ENCODE measurements at regions not wholly inside any gene's neighbourhood (a gene's known extent, or its start where the extent isn't known, plus 50 kb on each side); places are given as distances from the start of the nearest gene placed in this dataset.

DNA sequence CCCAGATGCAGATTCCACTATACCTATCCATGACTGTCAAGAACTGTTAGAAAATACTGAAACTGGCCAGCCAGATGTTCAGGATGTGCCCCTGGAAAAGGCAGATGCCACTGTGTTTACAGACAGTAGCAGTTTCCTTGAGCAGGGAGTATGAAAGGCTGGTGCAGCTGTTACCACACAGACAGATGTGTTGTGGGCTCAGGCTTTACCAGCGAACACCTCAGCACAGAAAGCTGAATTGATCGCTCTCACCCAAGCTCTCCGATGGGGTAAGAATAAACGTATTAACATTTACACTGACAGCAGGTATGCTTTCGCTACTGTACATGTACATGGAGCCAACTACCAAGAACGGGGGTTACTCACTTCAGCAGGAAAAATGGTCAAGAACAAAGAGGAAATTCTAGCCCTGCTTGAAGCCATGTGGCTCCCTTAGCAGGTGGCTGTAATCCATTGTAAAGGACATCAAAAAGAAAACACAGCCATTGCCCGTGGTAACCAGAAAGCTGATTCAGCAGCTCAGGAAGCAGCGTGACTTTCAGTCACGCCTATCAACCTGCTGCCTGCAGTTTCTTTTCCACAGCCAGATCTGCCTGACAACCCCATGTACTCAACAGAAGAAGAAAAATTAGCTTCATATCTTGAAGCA is 459.7 kb upstream of the HTR1E start:
- peak; percentile 13 for DNase-seq (ENCODE audit: low read depth, low spot score)
- Histone ChIP-seq H3K27me3 (ENCODE audit: insufficient read depth, insufficient read length) (no peaks in the 10 kb centered on the region), H3K36me3 (ENCODE audit: insufficient read depth, insufficient read length, low read length) (no peaks in the 10 kb centered on the region), H3K9ac (ENCODE audit: insufficient read length, low read depth) (no peak overlapping the region), H3K4me3 (ENCODE audit: insufficient read length, low read depth) (no peak overlapping the region), H3K9me3 (ENCODE audit: insufficient read depth, low read length) (no peaks in the 10 kb centered on the region), H3K4me1 (ENCODE audit: insufficient read depth, insufficient read length) (no peaks in the 10 kb centered on the region)
- TF ChIP-seq SUZ12 (IDR thresholded peaks at IDR 0.05; ENCODE audit: extremely low read depth, insufficient read depth, insufficient read length) (no peak), ZNF274 (IDR thresholded peaks at IDR 0.05; ENCODE audit: low read depth, low read length) (no peak), YY1 (IDR thresholded peaks at IDR 0.05; ENCODE audit: insufficient read depth, insufficient read length) (no peak)

DNA sequence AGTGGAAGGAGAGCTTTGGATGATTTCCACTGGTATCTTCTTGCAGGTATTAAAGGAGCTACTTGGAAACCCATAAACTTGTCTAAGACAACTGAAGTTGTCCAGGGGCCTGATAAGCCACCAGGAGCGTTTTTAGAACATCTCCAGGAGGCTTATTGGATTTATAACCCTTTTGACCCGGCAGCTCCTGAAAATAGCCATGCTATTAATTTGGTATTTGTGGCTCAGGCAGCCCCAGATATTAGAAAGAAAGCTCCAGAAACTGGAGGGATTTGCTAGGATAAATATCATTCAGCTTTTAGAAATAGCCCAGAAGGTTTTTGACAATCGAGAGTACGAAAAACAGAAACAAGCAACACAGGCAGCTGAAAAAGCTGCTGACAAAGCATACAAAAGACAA is 461.0 kb upstream of the HTR1E start:
- TF ChIP-seq SUZ12 (IDR thresholded peaks at IDR 0.05; ENCODE audit: extremely low read depth, insufficient read depth, insufficient read length) (no peak), YY1 (IDR thresholded peaks at IDR 0.05; ENCODE audit: insufficient read depth, insufficient read length) (no peak), ZNF274 (IDR thresholded peaks at IDR 0.05; ENCODE audit: low read depth, low read length) (no peak)
- no peaks in the 10 kb centered on the region for H3K27me3 ChIP-seq (ENCODE audit: insufficient read depth, insufficient read length)
- H3K36me3 ChIP-seq (ENCODE audit: insufficient read depth, insufficient read length, low read length) = no peaks in the 10 kb centered on the region
- no peak for DNase-seq (ENCODE audit: low read depth, low spot score)
- no peaks in the 10 kb centered on the region for H3K4me1 ChIP-seq (ENCODE audit: insufficient read depth, insufficient read length)
- no peak overlapping the region for H3K4me3 ChIP-seq (ENCODE audit: insufficient read length, low read depth)
- no peak overlapping the region for H3K9ac ChIP-seq (ENCODE audit: insufficient read length, low read depth)
- H3K9me3 ChIP-seq (ENCODE audit: insufficient read depth, low read length) = no peaks in the 10 kb centered on the region

DNA sequence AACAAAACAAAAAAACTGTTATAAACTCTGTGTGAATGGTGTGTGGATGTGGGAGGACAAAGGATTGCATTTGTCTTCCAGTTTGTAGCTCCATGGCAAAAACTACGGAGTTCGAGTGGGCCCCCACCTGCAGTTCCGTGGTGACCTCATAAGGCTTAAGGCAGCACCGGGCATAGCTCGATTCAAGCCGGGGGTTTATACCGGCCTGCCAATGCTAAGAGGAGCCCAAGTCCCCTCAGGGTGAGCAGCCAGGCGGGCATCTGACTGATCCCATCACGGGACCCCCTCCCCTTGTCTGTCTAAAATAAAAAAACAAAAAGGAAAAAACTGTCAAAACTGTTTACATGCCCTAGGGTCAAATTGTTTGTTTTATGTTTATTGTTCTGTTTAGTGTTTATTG is 463.2 kb upstream of the HTR1E start:
- Histone ChIP-seq H3K36me3 (ENCODE audit: insufficient read depth, insufficient read length, low read length) (no peaks in the 10 kb centered on the region), H3K9ac (ENCODE audit: insufficient read length, low read depth) (no peak overlapping the region), H3K27me3 (ENCODE audit: insufficient read depth, insufficient read length) (no peaks in the 10 kb centered on the region), H3K9me3 (ENCODE audit: insufficient read depth, low read length) (no peaks in the 10 kb centered on the region), H3K4me1 (ENCODE audit: insufficient read depth, insufficient read length) (no peaks in the 10 kb centered on the region), H3K4me3 (ENCODE audit: insufficient read length, low read depth) (no peak overlapping the region)
- no peak for DNase-seq (ENCODE audit: low read depth, low spot score)
- TF ChIP-seq SUZ12 (IDR thresholded peaks at IDR 0.05; ENCODE audit: extremely low read depth, insufficient read depth, insufficient read length) (no peak), YY1 (IDR thresholded peaks at IDR 0.05; ENCODE audit: insufficient read depth, insufficient read length) (no peak), ZNF274 (IDR thresholded peaks at IDR 0.05; ENCODE audit: low read depth, low read length) (no peak)

DNA sequence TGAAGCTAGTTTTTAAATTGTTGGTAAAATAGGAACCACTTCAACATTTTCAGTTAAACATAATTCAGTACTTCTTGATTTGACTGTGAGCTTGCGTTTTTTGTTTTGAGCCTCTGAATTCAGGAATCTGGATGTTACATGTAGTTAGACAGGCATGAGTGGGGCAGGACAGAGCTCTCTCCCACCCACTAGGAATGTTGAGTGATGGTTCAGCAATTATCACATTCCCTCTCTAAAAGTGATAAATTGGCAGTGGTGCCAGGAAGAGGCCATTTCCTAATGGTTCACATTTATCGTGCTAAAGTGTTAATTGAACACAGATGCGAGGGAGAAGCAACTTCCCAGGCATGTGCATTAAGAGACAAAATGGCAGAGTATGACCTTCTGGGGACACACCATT is 465.5 kb upstream of the HTR1E start:
- DNase-seq (ENCODE audit: low read depth, low spot score) = no peak
- H3K9me3 ChIP-seq (ENCODE audit: insufficient read depth, low read length) = no peaks in the 10 kb centered on the region
- H3K4me1 ChIP-seq (ENCODE audit: insufficient read depth, insufficient read length) = no peaks in the 10 kb centered on the region
- TF ChIP-seq YY1 (IDR thresholded peaks at IDR 0.05; ENCODE audit: insufficient read depth, insufficient read length) (no peak), ZNF274 (IDR thresholded peaks at IDR 0.05; ENCODE audit: low read depth, low read length) (no peak), SUZ12 (IDR thresholded peaks at IDR 0.05; ENCODE audit: extremely low read depth, insufficient read depth, insufficient read length) (no peak)
- H3K4me3 ChIP-seq (ENCODE audit: insufficient read length, low read depth) = no peak overlapping the region
- no peaks in the 10 kb centered on the region for H3K27me3 ChIP-seq (ENCODE audit: insufficient read depth, insufficient read length)
- no peaks in the 10 kb centered on the region for H3K36me3 ChIP-seq (ENCODE audit: insufficient read depth, insufficient read length, low read length)
- no peak overlapping the region for H3K9ac ChIP-seq (ENCODE audit: insufficient read length, low read depth)

DNA sequence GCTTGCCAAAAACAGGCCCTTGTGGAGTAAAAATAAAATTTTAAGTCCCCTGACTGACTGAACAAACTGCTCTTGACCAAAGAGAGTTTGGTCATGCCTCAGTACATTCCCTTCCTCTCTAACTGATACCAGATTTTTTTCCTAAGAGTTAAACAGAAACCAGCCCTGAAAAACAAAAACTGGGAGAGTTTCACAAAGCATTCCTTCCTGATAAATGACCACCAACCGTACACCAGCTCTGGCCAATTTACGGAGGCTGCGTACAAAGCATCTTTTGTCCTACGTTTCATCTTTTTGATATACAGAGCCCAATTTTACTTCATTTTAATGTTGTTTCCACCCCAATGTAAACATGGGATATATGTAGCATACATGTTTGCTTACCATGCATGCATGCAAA is 477.4 kb upstream of the HTR1E start:
- no peak for DNase-seq (ENCODE audit: low read depth, low spot score)
- no peak for TF ChIP-seq YY1 (IDR thresholded peaks at IDR 0.05; ENCODE audit: insufficient read depth, insufficient read length)
- H3K4me1 ChIP-seq (ENCODE audit: insufficient read depth, insufficient read length) = no peaks in the 10 kb centered on the region
- no peak overlapping the region for H3K4me3 ChIP-seq (ENCODE audit: insufficient read length, low read depth)
- no peak overlapping the region for H3K9ac ChIP-seq (ENCODE audit: insufficient read length, low read depth)
- H3K9me3 ChIP-seq (ENCODE audit: insufficient read depth, low read length) = no peaks in the 10 kb centered on the region
- no peaks in the 10 kb centered on the region for H3K27me3 ChIP-seq (ENCODE audit: insufficient read depth, insufficient read length)
- H3K36me3 ChIP-seq (ENCODE audit: insufficient read depth, insufficient read length, low read length) = no peaks in the 10 kb centered on the region

DNA sequence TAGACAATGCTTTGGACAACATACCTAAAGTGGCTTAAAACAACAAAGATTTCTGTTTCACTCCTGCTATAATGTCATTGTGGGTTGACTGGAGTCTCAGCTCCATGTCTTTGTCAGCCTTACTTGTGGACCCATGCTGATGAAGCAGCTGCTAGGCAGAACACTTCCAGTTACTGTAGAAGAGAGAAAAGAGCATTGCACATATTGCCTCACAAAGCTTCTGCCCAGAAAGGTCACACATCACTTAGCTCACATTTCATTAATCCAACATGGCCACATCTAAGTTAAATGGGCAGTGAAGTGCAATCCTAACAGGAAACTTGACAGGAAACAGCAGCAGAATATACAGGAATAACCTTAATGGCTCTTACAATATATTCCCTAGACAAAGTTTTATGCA is 480.5 kb upstream of the HTR1E start:
- Histone ChIP-seq H3K36me3 (ENCODE audit: insufficient read depth, insufficient read length, low read length) (no peaks in the 10 kb centered on the region), H3K9me3 (ENCODE audit: insufficient read depth, low read length) (peaks cover 15% of the 10 kb centered on the region; the same call in 1 of the 2 replicates), H3K9ac (ENCODE audit: insufficient read length, low read depth) (no peak overlapping the region), H3K4me3 (ENCODE audit: insufficient read length, low read depth) (no peak overlapping the region), H3K4me1 (ENCODE audit: insufficient read depth, insufficient read length) (no peaks in the 10 kb centered on the region), H3K27me3 (ENCODE audit: insufficient read depth, insufficient read length) (no peaks in the 10 kb centered on the region)
- DNase-seq (ENCODE audit: low read depth, low spot score) = no peak
- TF ChIP-seq SUZ12 (IDR thresholded peaks at IDR 0.05; ENCODE audit: extremely low read depth, insufficient read depth, insufficient read length) (no peak), ZNF274 (IDR thresholded peaks at IDR 0.05; ENCODE audit: low read depth, low read length) (no peak), YY1 (IDR thresholded peaks at IDR 0.05; ENCODE audit: insufficient read depth, insufficient read length) (no peak)

DNA sequence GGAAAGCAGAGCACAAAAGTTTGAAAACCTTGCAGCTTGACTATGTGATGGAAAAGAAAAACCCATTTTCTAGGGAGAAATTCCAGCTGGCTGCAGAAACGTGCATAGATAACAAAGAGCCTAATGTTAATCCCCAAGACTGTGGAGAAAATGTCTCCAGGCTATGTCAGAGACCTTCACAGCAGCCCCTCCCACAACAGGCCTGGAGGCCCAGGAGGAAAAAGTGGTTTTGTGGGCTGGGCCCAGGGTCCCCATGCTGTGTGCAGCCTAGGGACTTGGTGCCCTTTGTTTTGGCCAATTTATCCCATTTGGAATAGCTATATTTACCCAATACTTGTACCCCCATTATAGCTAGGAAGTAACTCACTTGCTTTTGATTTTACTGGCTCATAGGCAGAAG is 484.1 kb upstream of the HTR1E start:
- no peak for DNase-seq (ENCODE audit: low read depth, low spot score)
- H3K27me3 ChIP-seq (ENCODE audit: insufficient read depth, insufficient read length) = no peaks in the 10 kb centered on the region
- no peak for TF ChIP-seq YY1 (IDR thresholded peaks at IDR 0.05; ENCODE audit: insufficient read depth, insufficient read length)
- no peak overlapping the region for H3K4me3 ChIP-seq (ENCODE audit: insufficient read length, low read depth)
- no peaks in the 10 kb centered on the region for H3K36me3 ChIP-seq (ENCODE audit: insufficient read depth, insufficient read length, low read length)
- H3K4me1 ChIP-seq (ENCODE audit: insufficient read depth, insufficient read length) = no peaks in the 10 kb centered on the region
- H3K9ac ChIP-seq (ENCODE audit: insufficient read length, low read depth) = no peak overlapping the region
- peaks cover 15% of the 10 kb centered on the region; the same call in 1 of the 2 replicates for H3K9me3 ChIP-seq (ENCODE audit: insufficient read depth, low read length)

DNA sequence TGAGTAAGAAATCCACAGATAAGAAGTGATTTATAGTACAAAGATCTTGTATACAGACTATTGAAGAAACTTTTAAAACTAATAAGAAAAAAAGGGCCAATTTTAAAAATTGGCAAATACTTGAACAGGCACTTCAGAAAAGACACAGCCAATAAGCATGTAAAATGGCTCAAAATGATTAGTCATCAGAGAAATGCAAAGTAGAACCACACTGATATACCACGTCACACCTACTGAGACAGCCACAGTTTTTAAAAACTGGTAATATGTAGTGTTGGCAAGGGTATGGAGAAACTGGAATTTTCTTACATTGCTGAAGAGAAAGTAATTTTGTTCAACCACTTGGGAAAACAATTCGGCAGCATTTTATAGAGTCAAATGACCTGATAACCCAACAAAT is 488.9 kb upstream of the HTR1E start:
- no peak for DNase-seq (ENCODE audit: low read depth, low spot score)
- Histone ChIP-seq H3K9ac (ENCODE audit: insufficient read length, low read depth) (no peak overlapping the region), H3K9me3 (ENCODE audit: insufficient read depth, low read length) (peaks cover 6% of the 10 kb centered on the region; the same call in 1 of the 2 replicates), H3K4me3 (ENCODE audit: insufficient read length, low read depth) (no peak overlapping the region), H3K27me3 (ENCODE audit: insufficient read depth, insufficient read length) (no peaks in the 10 kb centered on the region), H3K36me3 (ENCODE audit: insufficient read depth, insufficient read length, low read length) (no peaks in the 10 kb centered on the region), H3K4me1 (ENCODE audit: insufficient read depth, insufficient read length) (no peaks in the 10 kb centered on the region)
- TF ChIP-seq ZNF274 (IDR thresholded peaks at IDR 0.05; ENCODE audit: low read depth, low read length) = no peak
- TF ChIP-seq SUZ12 (IDR thresholded peaks at IDR 0.05; ENCODE audit: extremely low read depth, insufficient read depth, insufficient read length) = no peak
- TF ChIP-seq YY1 (IDR thresholded peaks at IDR 0.05; ENCODE audit: insufficient read depth, insufficient read length) = no peak

All from NT2/D1 (cell line).